A673 (cell line): ENCODE measurements at regions not wholly inside any gene's neighbourhood (a gene's known extent, or its start where the extent isn't known, plus 50 kb on each side); places are given as distances from the start of the nearest gene placed in this dataset.

ENCODE experiments used
- BruUV-seq: library from RNA; stranded (reverse); fragments of 400-500 nt; replicated peaks from 2 replicates; lab custom pipeline; 2021; lab: Mats Ljungman, UMichigan
- CTCF ChIA-PET: fragments of 300-600 bp; sonication (Branson Sonifier 250); formaldehyde crosslinking; loops from one replicate; lab custom pipeline; 2022; ENCODE audit warnings: antibody characterized with exemption; lab: Charles Lee
- POLR2A ChIA-PET: fragments of 300-600 bp; sonication (Branson Sonifier 250); formaldehyde crosslinking; loops from one replicate; lab custom pipeline; 2022; ENCODE audit warnings: antibody characterized with exemption; ENCODE audit not compliant: low non-redundant PET; lab: Charles Lee
- DNase-seq: peaks from one replicate; pipeline ENCODE4 v3.0.0-alpha.2; 2015; ENCODE audit warnings: low spot score
- H3K27ac ChIP-seq: fragments of 200-600 bp; sonication (generic); 2 replicates; pipeline ENCODE4 v1.5.1; 2016; ENCODE audit warnings: mixed run types, low read depth, mild to moderate bottlenecking, mixed read lengths, antibody characterized with exemption, low read length; ENCODE audit not compliant: poor library complexity, severe bottlenecking
- H3K27me3 ChIP-seq: fragments of 200-600 bp; sonication (generic); replicated peaks from 2 replicates; pipeline ENCODE4 v1.6.1; 2017; ENCODE audit warnings: mixed run types, low read depth, mild to moderate bottlenecking, mixed read lengths, antibody characterized with exemption, low read length; ENCODE audit not compliant: insufficient read depth, poor library complexity
- H3K36me3 ChIP-seq: fragments of 200-600 bp; sonication (generic); 2 replicates; pipeline ENCODE4 v1.6.1; 2016; ENCODE audit warnings: mixed run types, mild to moderate bottlenecking, mixed read lengths, antibody characterized with exemption, low read length; ENCODE audit not compliant: insufficient read depth, poor library complexity, severe bottlenecking
- H3K4me1 ChIP-seq: fragments of 200-600 bp; sonication (generic); 2 replicates; pipeline ENCODE4 v1.6.1; 2017; ENCODE audit warnings: mixed run types, mild to moderate bottlenecking, mixed read lengths, antibody characterized with exemption, low read length; ENCODE audit not compliant: insufficient read depth, poor library complexity, severe bottlenecking
- H3K4me3 ChIP-seq: fragments of 200-600 bp; sonication (generic); 2 replicates; pipeline ENCODE4 v1.5.1; 2016; ENCODE audit warnings: low read depth, mixed run types, mild to moderate bottlenecking, mixed read lengths, low read length; ENCODE audit not compliant: poor library complexity, severe bottlenecking
- H3K9me3 ChIP-seq: fragments of 200-600 bp; sonication (generic); 2 replicates; pipeline ENCODE4 v1.6.1; 2016; ENCODE audit warnings: mixed run types, low read depth, mild to moderate bottlenecking, mixed read lengths, antibody characterized with exemption, low read length; ENCODE audit not compliant: poor library complexity, severe bottlenecking
- CTCF ChIP-seq: fragments of 300-800, 200-600 bp; sonication (generic); conservative IDR thresholded peaks from 2 replicates; pipeline ENCODE4 v1.5.1; 2017; ENCODE audit warnings: low read depth, mild to moderate bottlenecking, antibody characterized with exemption, low read length, moderate library complexity, mixed read lengths
- EZH2 ChIP-seq: fragments of 200-600 bp; sonication (generic); IDR thresholded peaks from 2 replicates; pipeline ENCODE4 v1.6.1; 2017; ENCODE audit warnings: borderline replicate concordance, low read depth, mild to moderate bottlenecking, mixed read lengths, antibody characterized with exemption, low read length; ENCODE audit not compliant: poor library complexity, severe bottlenecking
- intact Hi-C: fragments of 100-400 bp; cut with micrococcal nuclease; formaldehyde crosslinking; loops from one replicate; pipeline ENCODE4 v1.10.0; 2022; ENCODE audit not compliant: unreplicated experiment

- Histone ChIP-seq H3K36me3 (no peaks in the 10 kb centered on the region), H3K27ac (no peak overlapping the region), H3K4me1 (no peaks in the 10 kb centered on the region), H3K9me3 (no peaks in the 10 kb centered on the region), H3K4me3 (no peak overlapping the region), H3K27me3 (peaks cover 9% of the 10 kb centered on the region)
- DNase-seq = no peak
- intact Hi-C loops = no loop called here
- ChIA-PET CTCF (no interaction called here), POLR2A (no interaction called here)
- TF ChIP-seq CTCF = no peak
- TF ChIP-seq EZH2 = no peak
- BruUV-seq = no TSS peak
Measured at GRCh38 chr2:239532250-239532649, 131.4 kb upstream of the HDAC4 start.

GRCh38 chr2:239531456-239532241, 130.8 kb upstream of the HDAC4 start:
- intact Hi-C loops = no loop called here
- no peak for TF ChIP-seq CTCF
- no peak for TF ChIP-seq EZH2
- Histone ChIP-seq H3K4me3 (no peak overlapping the region), H3K4me1 (no peaks in the 10 kb centered on the region), H3K9me3 (no peaks in the 10 kb centered on the region), H3K27me3 (peaks cover 9% of the 10 kb centered on the region), H3K27ac (no peak overlapping the region), H3K36me3 (no peaks in the 10 kb centered on the region)
- BruUV-seq = no TSS peak
- CTCF ChIA-PET = no interaction called here
- no peak for DNase-seq
- POLR2A ChIA-PET = no interaction called here

DNA sequence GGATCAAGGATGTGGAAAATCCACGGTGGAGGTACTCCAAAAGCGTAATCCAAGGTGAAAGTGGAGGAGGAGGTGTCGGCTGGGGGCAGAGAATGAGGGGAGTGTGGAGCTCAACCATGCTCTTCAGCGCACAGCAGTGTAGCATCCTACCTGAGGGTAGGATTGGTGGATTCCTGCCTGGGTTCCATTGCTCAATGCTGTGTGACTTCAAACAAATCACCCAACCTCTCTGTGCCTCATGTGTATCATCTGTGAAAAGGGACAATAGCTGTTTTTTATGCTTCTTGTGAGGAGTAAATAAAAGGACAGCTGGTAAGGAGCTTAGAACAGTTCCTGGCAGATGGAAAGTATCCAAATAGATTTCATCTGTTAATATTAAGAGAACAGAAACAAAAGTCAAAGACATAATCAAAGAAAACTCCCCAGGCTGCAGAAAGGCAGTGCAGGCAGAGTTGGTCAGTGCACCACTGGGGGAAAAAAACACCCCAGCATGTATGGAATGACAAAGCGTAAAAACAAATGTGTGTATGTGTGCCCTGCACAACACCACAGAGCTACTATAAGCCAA, 130.0 kb upstream of the HDAC4 start:
- H3K36me3 ChIP-seq = no peaks in the 10 kb centered on the region
- H3K9me3 ChIP-seq = no peaks in the 10 kb centered on the region
- BruUV-seq = no TSS peak
- no peak for DNase-seq
- H3K27ac ChIP-seq = no peak overlapping the region
- no peaks in the 10 kb centered on the region for H3K4me1 ChIP-seq
- POLR2A ChIA-PET = no interaction called here
- H3K4me3 ChIP-seq = no peak overlapping the region
- intact Hi-C loops = no loop called here
- CTCF ChIA-PET = no interaction called here
- H3K27me3 ChIP-seq = peaks cover 9% of the 10 kb centered on the region
- no peak for TF ChIP-seq CTCF
- TF ChIP-seq EZH2 = no peak
